GM12875 (cell line): ENCODE measurements at regions not wholly inside any gene's neighbourhood (a gene's known extent, or its start where the extent isn't known, plus 50 kb on each side); places are given as distances from the start of the nearest gene placed in this dataset.

Experiments used
- H3K4me3 ChIP-seq: one replicate; pipeline ENCODE4 v1.5.1; 2011; ENCODE audit warnings: low read depth, low read length, control low read depth
- TF ChIP-seq, protein P1 (sequence below): IDR thresholded peaks from 2 replicates; pipeline ENCODE4 v1.5.1; 2011; ENCODE audit warnings: low read depth, mild to moderate bottlenecking, control low read depth, inconsistent platforms, low read length, moderate library complexity, borderline replicate concordance; ENCODE audit not compliant: insufficient read depth

DNA sequence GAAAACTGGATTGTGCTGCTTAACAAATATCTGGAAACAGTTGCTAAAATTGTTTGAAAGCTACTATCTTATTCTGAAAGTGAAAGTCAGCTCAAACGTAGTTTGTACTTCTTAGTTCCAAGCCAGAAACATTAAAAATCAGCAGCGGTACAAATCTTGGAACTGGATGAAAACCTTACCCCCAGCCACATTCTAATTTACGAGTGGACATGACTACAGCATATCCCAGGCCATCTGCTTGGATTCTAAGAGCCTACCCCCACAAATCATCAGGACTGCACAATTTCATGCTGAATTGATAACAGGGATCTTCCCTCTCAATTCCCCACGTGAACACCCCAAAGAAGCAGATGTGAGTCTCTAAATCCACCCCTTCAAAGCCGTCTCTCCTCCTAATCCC, 158.7 kb upstream of the NCKAP5 start:
- TF ChIP-seq, protein P1, sequence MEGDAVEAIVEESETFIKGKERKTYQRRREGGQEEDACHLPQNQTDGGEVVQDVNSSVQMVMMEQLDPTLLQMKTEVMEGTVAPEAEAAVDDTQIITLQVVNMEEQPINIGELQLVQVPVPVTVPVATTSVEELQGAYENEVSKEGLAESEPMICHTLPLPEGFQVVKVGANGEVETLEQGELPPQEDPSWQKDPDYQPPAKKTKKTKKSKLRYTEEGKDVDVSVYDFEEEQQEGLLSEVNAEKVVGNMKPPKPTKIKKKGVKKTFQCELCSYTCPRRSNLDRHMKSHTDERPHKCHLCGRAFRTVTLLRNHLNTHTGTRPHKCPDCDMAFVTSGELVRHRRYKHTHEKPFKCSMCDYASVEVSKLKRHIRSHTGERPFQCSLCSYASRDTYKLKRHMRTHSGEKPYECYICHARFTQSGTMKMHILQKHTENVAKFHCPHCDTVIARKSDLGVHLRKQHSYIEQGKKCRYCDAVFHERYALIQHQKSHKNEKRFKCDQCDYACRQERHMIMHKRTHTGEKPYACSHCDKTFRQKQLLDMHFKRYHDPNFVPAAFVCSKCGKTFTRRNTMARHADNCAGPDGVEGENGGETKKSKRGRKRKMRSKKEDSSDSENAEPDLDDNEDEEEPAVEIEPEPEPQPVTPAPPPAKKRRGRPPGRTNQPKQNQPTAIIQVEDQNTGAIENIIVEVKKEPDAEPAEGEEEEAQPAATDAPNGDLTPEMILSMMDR, result no peak
- H3K4me3 ChIP-seq, result no peak overlapping the region

DNA sequence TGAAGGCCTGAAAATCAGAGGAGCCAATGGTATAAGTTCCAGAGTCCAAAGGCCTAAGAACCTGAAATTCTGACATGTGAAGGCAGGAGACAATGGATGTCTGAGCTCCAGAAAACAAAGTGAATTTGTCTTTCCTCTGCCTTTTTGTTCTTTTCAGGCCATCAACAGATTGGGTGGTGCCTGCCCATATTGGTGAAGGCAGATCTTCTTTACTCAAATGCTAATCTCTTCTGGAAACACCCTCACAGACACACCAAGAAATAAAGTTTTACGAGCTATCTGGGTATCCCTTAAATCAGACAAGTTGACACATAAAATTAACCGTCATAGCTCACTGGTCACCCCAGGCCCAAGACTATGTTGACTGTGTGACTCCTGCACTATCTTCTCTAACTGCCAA, 163.8 kb upstream of the NCKAP5 start:
- TF ChIP-seq, protein P1, result no peak
- no peak overlapping the region for H3K4me3 ChIP-seq

DNA sequence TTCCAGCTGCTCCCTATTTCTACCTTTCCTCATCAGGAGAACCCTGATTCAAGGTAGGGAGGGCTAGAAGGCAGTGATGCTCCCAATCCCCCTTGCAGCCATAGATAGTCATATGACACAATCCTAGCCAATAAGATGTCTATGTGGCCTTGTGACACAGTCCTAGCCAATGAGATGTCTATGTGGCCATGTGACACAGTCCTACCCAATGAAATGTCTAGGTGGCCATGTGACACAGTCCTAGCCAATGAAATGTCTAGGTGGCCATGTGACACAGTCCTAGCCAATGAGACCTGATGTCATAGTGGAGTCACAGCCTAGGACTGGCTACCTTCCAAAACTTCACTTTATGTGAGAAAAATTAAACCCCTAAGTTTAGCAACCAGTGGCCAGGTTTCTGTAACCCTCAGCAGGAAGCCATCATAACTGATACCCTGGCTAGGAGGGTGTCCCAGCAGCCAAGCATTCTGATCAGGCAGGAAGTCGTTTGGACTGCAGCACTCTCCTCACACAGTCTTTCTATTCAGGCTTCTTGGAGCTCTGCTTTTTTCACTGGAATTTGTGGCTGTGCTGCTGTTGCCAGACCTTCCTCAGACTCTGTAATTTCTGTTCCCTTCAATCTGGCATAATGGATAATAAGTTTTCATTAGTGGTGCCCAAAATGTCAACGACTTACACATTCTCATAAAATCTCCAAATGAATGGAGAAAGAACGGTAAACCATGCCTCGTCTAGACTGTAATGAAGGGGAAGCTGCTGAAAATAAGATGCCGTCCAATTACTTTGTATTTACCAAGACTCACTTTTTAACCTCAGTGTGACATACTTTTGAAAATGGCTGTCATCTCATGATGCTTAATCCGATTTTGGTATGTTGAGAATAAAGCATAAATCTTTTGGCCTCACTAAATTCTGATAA, 165.0 kb upstream of the NCKAP5 start:
- H3K4me3 ChIP-seq, result no peak overlapping the region
- TF ChIP-seq, protein P1, result no peak

DNA sequence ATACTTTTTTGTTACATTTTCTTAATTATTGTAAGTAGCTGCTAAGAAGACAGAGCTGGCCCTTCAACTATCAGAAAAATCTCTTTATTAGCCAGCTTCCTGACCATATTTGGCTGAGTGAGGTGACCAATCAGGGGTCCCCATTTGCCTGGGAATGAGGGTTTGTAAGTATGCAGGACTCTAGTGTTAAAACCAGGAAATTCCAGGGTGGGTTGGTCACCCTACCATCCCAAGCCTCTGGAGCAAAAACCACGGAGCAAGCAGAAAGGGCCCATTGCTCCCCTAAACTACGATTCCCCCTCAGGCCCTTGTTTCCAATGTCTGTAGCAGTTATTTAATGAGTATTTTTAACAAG, 165.6 kb upstream of the NCKAP5 start:
- TF ChIP-seq, protein P1, result no peak
- no peak overlapping the region for H3K4me3 ChIP-seq

DNA sequence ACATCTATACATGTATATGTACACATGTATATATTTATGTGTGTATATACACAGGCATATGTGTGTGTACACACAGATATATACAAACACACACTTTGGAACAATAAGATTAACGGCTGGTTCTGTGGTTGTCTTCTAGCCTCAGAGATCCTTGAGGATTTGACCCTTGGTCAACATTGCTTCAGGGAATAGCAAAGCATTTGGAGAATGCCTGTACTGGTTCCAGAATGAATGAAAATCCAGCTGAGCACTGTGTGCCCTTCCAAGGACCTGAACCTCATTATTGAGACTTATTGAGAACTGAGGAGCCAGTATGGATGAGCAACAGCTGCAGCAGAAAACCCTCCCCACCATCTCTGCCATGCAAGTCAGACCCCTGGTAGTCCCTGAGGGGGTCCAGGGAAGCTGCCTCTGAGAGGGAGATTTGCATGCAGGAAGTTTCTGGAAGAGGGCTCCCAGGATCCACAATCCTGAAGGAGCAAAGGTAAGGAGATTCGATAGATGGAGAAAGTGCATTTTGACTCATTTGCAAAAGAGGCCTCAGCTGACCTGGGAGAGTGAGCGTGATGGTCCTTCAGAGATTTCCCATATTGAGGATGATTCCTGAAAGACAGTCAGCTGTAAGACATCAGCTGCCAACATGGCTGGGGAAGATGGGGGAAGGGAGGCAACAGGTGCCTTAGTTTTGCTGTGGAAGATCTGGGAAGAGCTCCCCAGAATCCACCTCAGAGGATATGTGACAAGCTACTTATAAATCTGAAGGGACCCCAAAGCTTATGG, 166.6 kb upstream of the NCKAP5 start:
- H3K4me3 ChIP-seq, result no peak overlapping the region
- TF ChIP-seq, protein P1, result no peak

DNA sequence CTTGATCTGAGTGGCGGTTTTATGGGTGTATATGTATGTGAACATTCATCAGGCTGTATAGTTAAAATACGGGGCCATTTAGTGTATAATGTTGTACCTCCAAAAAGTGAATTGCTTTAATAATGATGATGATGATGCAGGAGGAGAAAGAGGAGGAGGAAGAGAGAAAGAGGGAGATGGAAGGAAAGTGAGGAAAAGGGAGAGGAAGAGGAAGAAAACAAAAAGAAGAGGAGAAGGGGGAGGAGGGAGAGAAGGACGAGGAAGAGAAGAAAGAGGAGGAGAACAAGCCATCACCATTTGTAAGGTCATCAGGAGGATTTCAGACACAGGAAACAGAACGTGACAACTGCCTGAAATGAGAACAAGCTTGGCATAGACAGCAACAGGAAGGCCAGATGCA, 168.4 kb upstream of the NCKAP5 start:
- no peak overlapping the region for H3K4me3 ChIP-seq
- TF ChIP-seq, protein P1, result no peak
